ENCODE measurements at regions not wholly inside any gene's neighbourhood (a gene's known extent, or its start where the extent isn't known, plus 50 kb on each side); places are given as distances from the start of the nearest gene placed in this dataset.
"Not testable (repeated sequence)": the region's sequence is repeated elsewhere in the genome, so short reads cannot be mapped to it uniquely, and the experiment has no call there.

GRCh38 chr5:67725604-67726003 is 490.0 kb upstream of the PIK3R1 start:
- ChIA-PET POLR2A (no interaction called here), CTCF (no interaction called here)
- no peak for TF ChIP-seq CTCF (IDR thresholded peaks at IDR 0.05; ENCODE audit: control extremely low read depth, extremely low read depth, low read depth, missing control alignments)
- no peak for DNase-seq (ENCODE audit: extremely low spot score)

- DNase-seq (ENCODE audit: extremely low spot score), result no peak
- TF ChIP-seq CTCF (IDR thresholded peaks at IDR 0.05; ENCODE audit: control extremely low read depth, extremely low read depth, low read depth, missing control alignments), result no peak
- CTCF ChIA-PET, result no interaction called here
- POLR2A ChIA-PET, result no interaction called here
These were observed 491.0 kb upstream of the PIK3R1 start for GRCh38 chr5:67724412-67725135.

- CTCF ChIA-PET, result no interaction called here
- POLR2A ChIA-PET, result no interaction called here
- TF ChIP-seq CTCF (IDR thresholded peaks at IDR 0.05; ENCODE audit: control extremely low read depth, extremely low read depth, low read depth, missing control alignments), result no peak
- DNase-seq (ENCODE audit: extremely low spot score), result no peak
These were observed 491.7 kb upstream of the PIK3R1 start for GRCh38 chr5:67723873-67724272.

GRCh38 chr5:67722582-67722981 is 493.0 kb upstream of the PIK3R1 start:
- CTCF ChIA-PET; DNase-seq (ENCODE audit: extremely low spot score); POLR2A ChIA-PET: not testable (repeated sequence)

GRCh38 chr5:67720162-67720772 is 495.3 kb upstream of the PIK3R1 start:
- no peak for DNase-seq (ENCODE audit: extremely low spot score)
- TF ChIP-seq CTCF (IDR thresholded peaks at IDR 0.05; ENCODE audit: control extremely low read depth, extremely low read depth, low read depth, missing control alignments), result no peak
- CTCF ChIA-PET, result no interaction called here
- POLR2A ChIA-PET, result interaction anchor here (0.7 kb wide), 1 partner anchor 101 kb away, joined by 6 read pairs; no protein-coding TSS in a partner anchor

GRCh38 chr5:67702008-67702407 is 505.4 kb upstream of the CD180 start:
- no peak for DNase-seq (ENCODE audit: extremely low spot score)
- no peak for TF ChIP-seq CTCF (IDR thresholded peaks at IDR 0.05; ENCODE audit: control extremely low read depth, extremely low read depth, low read depth, missing control alignments)
- ChIA-PET CTCF (no interaction called here), POLR2A (no interaction called here)

GRCh38 chr5:67699560-67699959 is 503.0 kb upstream of the CD180 start:
- POLR2A ChIA-PET, result no interaction called here
- CTCF ChIA-PET, result no interaction called here
- TF ChIP-seq CTCF (IDR thresholded peaks at IDR 0.05; ENCODE audit: control extremely low read depth, extremely low read depth, low read depth, missing control alignments), result no peak
- DNase-seq (ENCODE audit: extremely low spot score), result no peak

Data from GM10248 (cell line).